ENCODE measurements at regions not wholly inside any gene's neighbourhood (a gene's known extent, or its start where the extent isn't known, plus 50 kb on each side); places are given as distances from the start of the nearest gene placed in this dataset.

- TF ChIP-seq REST (IDR thresholded peaks at IDR 0.05; ENCODE audit: unreplicated experiment) (no peak), EZH2 (IDR thresholded peaks at IDR 0.05; ENCODE audit: low read depth, unreplicated experiment) (no peak), STAT1 (IDR thresholded peaks at IDR 0.05; ENCODE audit: unreplicated experiment) (no peak), CREB1 (CRISPR knock-in tag; IDR thresholded peaks at IDR 0.05; ENCODE audit: low read depth) (no peak), ZNF331 (CRISPR knock-in tag; IDR thresholded peaks at IDR 0.05; ENCODE audit: low read depth) (no peak), ETS1 (IDR thresholded peaks at IDR 0.05) (no peak), NANOG (IDR thresholded peaks at IDR 0.05; ENCODE audit: borderline replicate concordance) (no peak)
These were observed 128.0 kb downstream of the ARL4A start (continued) for GRCh38 chr7:12815426-12815825.

GRCh38 chr7:12815871-12816270 is 128.4 kb downstream of the ARL4A start:
- Histone ChIP-seq H3K9me2 (ENCODE audit: insufficient read depth) (no peaks in the 10 kb centered on the region; the same call in 1 of the 2 replicates), H3K4me1 (ENCODE audit: insufficient read depth) (peaks cover 34% of the 10 kb centered on the region), H3K36me3 (ENCODE audit: insufficient read depth) (no peaks in the 10 kb centered on the region), H3K27ac (ENCODE audit: low read depth) (no peak overlapping the region), H3K79me2 (replicated peaks; ENCODE audit: insufficient read depth) (no peaks in the 10 kb centered on the region), H4K20me1 (replicated peaks; ENCODE audit: insufficient read depth) (no peaks in the 10 kb centered on the region), H3K4me3 (no peak overlapping the region), H3K27me3 (ENCODE audit: insufficient read depth) (no peaks in the 10 kb centered on the region), H3K4me2 (no peak overlapping the region), H3F3A (replicated peaks; ENCODE audit: low read depth) (no peaks in the 10 kb centered on the region), H2AFZ (no peak overlapping the region)
- H3K9me3 Mint-ChIP-seq, result peaks cover 5% of the 10 kb centered on the region; the same call in 2 of the 3 replicates
- no peak overlapping the region for H3K4me3 Mint-ChIP-seq
- no peak overlapping the region for H3K27ac Mint-ChIP-seq
- peaks cover 5% of the 10 kb centered on the region; the same call in 1 of the 3 replicates for H3K36me3 Mint-ChIP-seq (ENCODE audit: low read depth)
- DNase-seq (ENCODE audit: low spot score), result no peak
- no peaks in the 10 kb centered on the region for H3K27me3 Mint-ChIP-seq (ENCODE audit: insufficient read depth, low read depth, poor library complexity)
- ATAC-seq, result no peak
- peaks cover 32% of the 10 kb centered on the region for H3K4me1 Mint-ChIP-seq
- no peak for TF ChIP-seq CREB1 (CRISPR knock-in tag; IDR thresholded peaks at IDR 0.05; ENCODE audit: low read depth)
- no peak for TF ChIP-seq NANOG (IDR thresholded peaks at IDR 0.05; ENCODE audit: borderline replicate concordance)
- TF ChIP-seq REST (IDR thresholded peaks at IDR 0.05; ENCODE audit: unreplicated experiment), result no peak
- no peak for TF ChIP-seq ZNF114 (CRISPR knock-in tag; IDR thresholded peaks at IDR 0.05)
- TF ChIP-seq POLR2AphosphoS5 (IDR thresholded peaks at IDR 0.05; ENCODE audit: low read depth), result no peak
- no peak for TF ChIP-seq EZH2phosphoT487 (IDR thresholded peaks at IDR 0.05; ENCODE audit: unreplicated experiment)
- TF ChIP-seq ZNF331 (CRISPR knock-in tag; IDR thresholded peaks at IDR 0.05; ENCODE audit: low read depth), result no peak
- TF ChIP-seq ETS1 (IDR thresholded peaks at IDR 0.05), result no peak

Data from GM23338 (cell line).